ENCODE measurements at regions not wholly inside any gene's neighbourhood (a gene's known extent, or its start where the extent isn't known, plus 50 kb on each side); places are given as distances from the start of the nearest gene placed in this dataset.

- Histone ChIP-seq H3K4me3 (ENCODE audit: low read depth in 1 of 2, low read length in 1 of 2) (peak overlapping the region; percentile 5 to 9), H3K4me1 (ENCODE audit: control insufficient read depth in 1 of 2, insufficient read depth in 1 of 2, low read depth in 1 of 2, low read length in 1 of 2) (peaks cover 34 to 35% of the 10 kb centered on the region in 2 experiments), H3K36me3 (no peaks in the 10 kb centered on the region)
These were observed 115.9 kb downstream of the GADD45G start for GRCh38 chr9:89720696-89721175.

GRCh38 chr9:89721176-89721700 lies 116.4 kb downstream of the GADD45G start:
- peaks cover 34 to 35% of the 10 kb centered on the region in 2 experiments for H3K4me1 ChIP-seq (ENCODE audit: control insufficient read depth in 1 of 2, insufficient read depth in 1 of 2, low read depth in 1 of 2, low read length in 1 of 2)
- H3K36me3 ChIP-seq, result no peaks in the 10 kb centered on the region
- H3K9me3 ChIP-seq, result no peaks in the 10 kb centered on the region
- H3K27ac ChIP-seq, result peak overlapping the region; percentile 67
- no peaks in the 10 kb centered on the region for H3K27me3 ChIP-seq
- H3K4me3 ChIP-seq (ENCODE audit: low read depth in 1 of 2, low read length in 1 of 2), result peak overlapping the region; percentile 5 to 9
- TF ChIP-seq CTCF (IDR thresholded peaks at IDR 0.05), result no peak

More at GRCh38 chr9:89720696-89721175, 115.9 kb downstream of the GADD45G start:
- Histone ChIP-seq H3K27ac (peak overlapping the region; percentile 67), H3K27me3 (no peaks in the 10 kb centered on the region), H3K9me3 (no peaks in the 10 kb centered on the region)
- TF ChIP-seq CTCF (IDR thresholded peaks at IDR 0.05), result no peak

- TF ChIP-seq CTCF (IDR thresholded peaks at IDR 0.05), result no peak
- Histone ChIP-seq H3K27me3 (no peaks in the 10 kb centered on the region), H3K4me1 (ENCODE audit: control insufficient read depth in 1 of 2, insufficient read depth in 1 of 2, low read depth in 1 of 2, low read length in 1 of 2) (peaks cover 34 to 35% of the 10 kb centered on the region in 2 experiments), H3K9me3 (no peaks in the 10 kb centered on the region), H3K27ac (peak overlapping the region; percentile 67), H3K36me3 (no peaks in the 10 kb centered on the region), H3K4me3 (ENCODE audit: low read depth in 1 of 2, low read length in 1 of 2) (no peak overlapping the region)
These were observed 117.2 kb downstream of the GADD45G start for GRCh38 chr9:89721971-89722530.

- no peaks in the 10 kb centered on the region for H3K27me3 ChIP-seq
- TF ChIP-seq CTCF (IDR thresholded peaks at IDR 0.05), result no peak
- H3K36me3 ChIP-seq, result no peaks in the 10 kb centered on the region
- no peak overlapping the region for H3K27ac ChIP-seq
- peaks cover 34 to 35% of the 10 kb centered on the region in 2 experiments for H3K4me1 ChIP-seq (ENCODE audit: control insufficient read depth in 1 of 2, insufficient read depth in 1 of 2, low read depth in 1 of 2, low read length in 1 of 2)
- H3K9me3 ChIP-seq, result no peaks in the 10 kb centered on the region
- H3K4me3 ChIP-seq (ENCODE audit: low read depth in 1 of 2, low read length in 1 of 2), result no peak overlapping the region
These were observed 117.9 kb downstream of the GADD45G start for GRCh38 chr9:89722712-89723111.

- Histone ChIP-seq H3K36me3 (no peaks in the 10 kb centered on the region), H3K27me3 (no peaks in the 10 kb centered on the region), H3K27ac (no peak overlapping the region), H3K4me3 (ENCODE audit: low read depth in 1 of 2, low read length in 1 of 2) (no peak overlapping the region), H3K9me3 (no peaks in the 10 kb centered on the region), H3K4me1 (ENCODE audit: control insufficient read depth in 1 of 2, insufficient read depth in 1 of 2, low read depth in 1 of 2, low read length in 1 of 2) (peaks cover 29 to 30% of the 10 kb centered on the region in 2 experiments)
- TF ChIP-seq CTCF (IDR thresholded peaks at IDR 0.05), result no peak
These were observed 118.8 kb downstream of the GADD45G start for GRCh38 chr9:89723469-89724100.

Data from neutrophil (primary cell).